Skeletal muscle tissue (tissue), 3 donors: ENCODE measurements at regions not wholly inside any gene's neighbourhood (a gene's known extent, or its start where the extent isn't known, plus 50 kb on each side); places are given as distances from the start of the nearest gene placed in this dataset.

ENCODE experiments used
- H3K27ac ChIP-seq: one replicate; pipeline ENCODE4 v1.7.0; 2013; ENCODE audit warnings: mild to moderate bottlenecking, low read depth, low read length, inconsistent platforms
- H3K27me3 ChIP-seq, 3 donors: one replicate each; pipeline ENCODE4 v1.7.0; 2013; ENCODE audit warnings: low read length in 3 of 3; ENCODE audit not compliant: control insufficient read depth in 3 of 3, insufficient read depth in 3 of 3
- H3K36me3 ChIP-seq, 3 donors: one replicate each; pipeline ENCODE4 v1.7.0; 2013; ENCODE audit warnings: low read length in 3 of 3; ENCODE audit not compliant: control insufficient read depth in 3 of 3, insufficient read depth in 3 of 3
- H3K4me1 ChIP-seq, 3 donors: one replicate each; pipeline ENCODE4 v1.7.0; 2013; ENCODE audit warnings: low read length in 3 of 3, mild to moderate bottlenecking in 3 of 3; ENCODE audit not compliant: control insufficient read depth in 3 of 3, insufficient read depth in 3 of 3
- H3K4me3 ChIP-seq, 3 donors: one replicate each; pipeline ENCODE4 v1.7.0; 2013; ENCODE audit warnings: low read length in 3 of 3
- H3K9ac ChIP-seq, 3 donors: one replicate each; pipeline ENCODE4 v1.7.0; 2013; ENCODE audit warnings: low read length in 3 of 3, mild to moderate bottlenecking in 3 of 3, moderate library complexity in 2 of 3, low read depth in 1 of 3
- H3K9me3 ChIP-seq, 3 donors: one replicate each; pipeline ENCODE4 v1.7.0; 2013; ENCODE audit warnings: low read length in 3 of 3; ENCODE audit not compliant: control insufficient read depth in 3 of 3
- donor health status: Osteomylitis.

DNA sequence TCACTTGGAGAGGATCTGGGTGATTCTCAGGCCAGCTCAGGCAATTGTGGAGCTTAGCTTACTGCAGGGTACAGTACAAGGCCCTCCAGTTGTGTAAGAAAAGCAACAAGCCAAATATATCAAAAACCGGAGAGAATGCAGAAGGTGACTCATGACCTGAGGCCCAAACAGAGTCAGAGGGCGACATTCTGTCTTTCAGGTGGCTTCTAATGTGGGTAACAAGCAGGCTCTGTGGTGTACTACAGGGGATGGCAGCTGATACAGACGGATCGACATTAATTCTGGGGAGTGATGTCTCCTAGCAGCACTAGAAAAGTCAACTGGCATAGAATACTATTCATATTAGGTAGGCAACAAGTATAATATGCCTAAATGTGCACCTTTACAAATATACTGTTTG, 219.5 kb upstream of the SOX11 start:
- no peak overlapping the region for H3K27ac ChIP-seq
- H3K4me3 ChIP-seq: no peak overlapping the region
- no peaks in the 10 kb centered on the region for H3K9me3 ChIP-seq
- H3K36me3 ChIP-seq: no peaks in the 10 kb centered on the region
- H3K4me1 ChIP-seq: peaks cover 0 to 4% (median 0%) of the 10 kb centered on the region in 3 donors
- H3K9ac ChIP-seq: no peak overlapping the region
- peaks cover 0 to 3% (median 0%) of the 10 kb centered on the region in 3 donors for H3K27me3 ChIP-seq

DNA sequence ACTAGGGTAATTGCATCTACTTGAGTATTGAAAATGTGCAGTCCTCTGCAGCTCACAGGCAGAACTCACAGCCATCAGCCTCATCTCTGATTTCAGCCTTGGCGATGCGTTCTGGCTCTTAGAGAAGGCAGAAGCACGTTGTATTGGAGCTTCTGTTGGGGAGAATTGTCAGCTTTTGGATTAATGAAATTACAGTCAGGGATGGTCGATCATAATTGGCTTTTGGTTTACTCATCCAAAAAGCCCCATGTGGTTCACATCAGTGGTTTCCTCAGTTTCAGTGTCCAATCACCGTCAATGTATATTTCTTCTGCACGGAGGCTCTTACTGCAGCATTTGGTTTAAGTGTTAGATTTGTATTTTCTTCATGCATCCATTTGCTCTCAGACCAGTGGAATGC, 218.5 kb upstream of the SOX11 start:
- Histone ChIP-seq H3K4me3 (no peak overlapping the region), H3K9ac (no peak overlapping the region), H3K4me1 (peaks cover 0 to 4% (median 0%) of the 10 kb centered on the region in 3 donors), H3K27ac (no peak overlapping the region), H3K9me3 (no peaks in the 10 kb centered on the region), H3K27me3 (peaks cover 0 to 3% (median 0%) of the 10 kb centered on the region in 3 donors), H3K36me3 (no peaks in the 10 kb centered on the region)

GRCh38 chr2:5474716-5475115, 217.5 kb upstream of the SOX11 start:
- Histone ChIP-seq H3K27ac (no peak overlapping the region), H3K9ac (no peak overlapping the region), H3K4me1 (peaks cover 0 to 4% (median 0%) of the 10 kb centered on the region in 3 donors), H3K27me3 (peaks cover 0 to 3% (median 0%) of the 10 kb centered on the region in 3 donors), H3K9me3 (no peaks in the 10 kb centered on the region), H3K36me3 (no peaks in the 10 kb centered on the region), H3K4me3 (no peak overlapping the region)

GRCh38 chr2:5479265-5479928, 212.8 kb upstream of the SOX11 start:
- Histone ChIP-seq H3K27ac (no peak overlapping the region), H3K36me3 (no peaks in the 10 kb centered on the region), H3K27me3 (no peaks in the 10 kb centered on the region), H3K9me3 (no peaks in the 10 kb centered on the region), H3K4me1 (peaks cover 8 to 14% (median 13%) of the 10 kb centered on the region in 3 donors), H3K4me3 (no peak overlapping the region), H3K9ac (no peak overlapping the region)

DNA sequence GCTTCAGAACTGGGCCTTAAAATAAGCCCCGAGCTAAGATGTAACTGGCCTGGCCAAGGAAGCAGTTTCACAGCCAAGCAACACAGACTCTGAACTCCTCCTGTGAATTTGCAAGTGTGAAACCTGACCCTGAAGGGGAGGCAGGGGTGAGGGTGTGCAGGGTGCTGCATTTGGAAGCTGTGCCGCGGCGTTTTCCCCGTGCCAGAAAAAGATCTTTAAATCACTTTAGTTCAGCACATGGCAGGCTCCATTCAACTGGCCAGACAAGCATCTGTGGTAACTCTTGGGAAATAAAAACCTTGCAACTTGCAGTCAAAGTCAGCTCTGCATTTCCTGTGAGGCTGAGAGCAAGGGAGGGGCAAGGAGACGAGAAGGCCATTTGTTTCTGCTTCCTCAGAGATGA, 209.3 kb upstream of the SOX11 start:
- Histone ChIP-seq H3K4me1 (peaks cover 8 to 14% (median 13%) of the 10 kb centered on the region in 3 donors), H3K4me3 (peak overlapping the region in 1 of 3 donors; percentile 30), H3K9me3 (no peaks in the 10 kb centered on the region), H3K27ac (no peak overlapping the region), H3K27me3 (no peaks in the 10 kb centered on the region), H3K9ac (peak overlapping the region in 1 of 3 donors; percentile 33), H3K36me3 (no peaks in the 10 kb centered on the region)

GRCh38 chr2:5484868-5485267, 207.3 kb upstream of the SOX11 start:
- peaks cover 8 to 14% (median 13%) of the 10 kb centered on the region in 3 donors for H3K4me1 ChIP-seq
- no peaks in the 10 kb centered on the region for H3K27me3 ChIP-seq
- no peak overlapping the region for H3K9ac ChIP-seq
- no peaks in the 10 kb centered on the region for H3K9me3 ChIP-seq
- no peak overlapping the region for H3K4me3 ChIP-seq
- no peaks in the 10 kb centered on the region for H3K36me3 ChIP-seq
- H3K27ac ChIP-seq: no peak overlapping the region

- Histone ChIP-seq H3K9me3 (no peaks in the 10 kb centered on the region), H3K4me1 (no peaks in the 10 kb centered on the region), H3K9ac (no peak overlapping the region), H3K36me3 (no peaks in the 10 kb centered on the region), H3K4me3 (no peak overlapping the region), H3K27me3 (peaks cover 0 to 7% (median 0%) of the 10 kb centered on the region in 3 donors), H3K27ac (no peak overlapping the region)
These were observed 200.7 kb upstream of the SOX11 start for GRCh38 chr2:5491523-5491922.

- Histone ChIP-seq H3K27ac (no peak overlapping the region), H3K4me3 (no peak overlapping the region), H3K27me3 (peaks cover 0 to 7% (median 0%) of the 10 kb centered on the region in 3 donors), H3K4me1 (no peaks in the 10 kb centered on the region), H3K9ac (no peak overlapping the region), H3K9me3 (no peaks in the 10 kb centered on the region), H3K36me3 (no peaks in the 10 kb centered on the region)
These were observed 198.9 kb upstream of the SOX11 start for GRCh38 chr2:5493256-5493655.

- no peaks in the 10 kb centered on the region for H3K9me3 ChIP-seq
- no peaks in the 10 kb centered on the region for H3K4me1 ChIP-seq
- no peak overlapping the region for H3K9ac ChIP-seq
- H3K27me3 ChIP-seq: peaks cover 0 to 7% (median 0%) of the 10 kb centered on the region in 3 donors
- no peak overlapping the region for H3K4me3 ChIP-seq
- H3K36me3 ChIP-seq: no peaks in the 10 kb centered on the region
- no peak overlapping the region for H3K27ac ChIP-seq
These were observed 198.0 kb upstream of the SOX11 start for GRCh38 chr2:5494212-5494611.

DNA sequence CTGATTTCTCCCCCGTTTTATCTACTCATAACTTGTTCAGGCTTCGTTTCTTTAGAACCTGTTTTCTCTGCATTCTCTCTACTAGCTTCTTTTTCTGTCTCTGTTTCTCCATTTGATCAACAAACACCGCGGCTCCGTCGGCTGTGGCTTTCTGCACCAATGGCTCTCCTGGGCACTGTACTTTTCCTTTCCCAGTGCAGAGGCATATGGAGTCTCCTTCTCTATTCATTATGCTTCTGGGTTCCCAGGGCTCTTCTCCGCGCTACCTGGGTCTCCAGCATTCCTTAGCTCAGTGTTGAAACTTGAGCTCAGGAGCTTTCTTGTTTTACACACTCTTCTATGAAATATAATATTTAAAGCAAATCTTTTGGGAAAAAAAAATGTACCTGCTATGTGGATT, 196.6 kb upstream of the SOX11 start:
- Histone ChIP-seq H3K9me3 (no peaks in the 10 kb centered on the region), H3K27me3 (peaks cover 0 to 7% (median 0%) of the 10 kb centered on the region in 3 donors), H3K36me3 (no peaks in the 10 kb centered on the region), H3K4me3 (no peak overlapping the region), H3K9ac (no peak overlapping the region), H3K4me1 (no peaks in the 10 kb centered on the region), H3K27ac (no peak overlapping the region)
